Mucosa of descending colon (tissue), 3 donors: ENCODE measurements at regions not wholly inside any gene's neighbourhood (a gene's known extent, or its start where the extent isn't known, plus 50 kb on each side); places are given as distances from the start of the nearest gene placed in this dataset.
"Not testable (repeated sequence)": the region's sequence is repeated elsewhere in the genome, so short reads cannot be mapped to it uniquely, and the experiment has no call there.

Experiments
- ATAC-seq: fragments of 200-7000 bp; cut with Tn5 transposase; one replicate; pipeline ENCODE4 v1.9.1; 2020; ENCODE audit warnings: mild to moderate bottlenecking, moderate library complexity
- DNase-seq, 3 donors: peaks; one replicate each; pipeline ENCODE4 v3.0.0-alpha.2; 2020
- H3K36me3 ChIP-seq: fragments of 200-600 bp; one replicate; pipeline ENCODE4 v1.8.0; 2021; ENCODE audit warnings: low read depth, mild to moderate bottlenecking
- H3K4me1 ChIP-seq: fragments of 200-600 bp; one replicate; pipeline ENCODE4 v1.8.0; 2021; ENCODE audit warnings: low read depth, mild to moderate bottlenecking
- H3K4me3 ChIP-seq: fragments of 200-600 bp; one replicate; pipeline ENCODE4 v1.8.0; 2021; ENCODE audit warnings: mild to moderate bottlenecking
- H3K9me3 ChIP-seq: fragments of 200-600 bp; one replicate; pipeline ENCODE4 v1.8.0; 2021; ENCODE audit warnings: mild to moderate bottlenecking
- intact Hi-C, 2 donors: fragments of 100-400 bp; cut with DNase I in 1 of 2; cut with micrococcal nuclease in 1 of 2; formaldehyde crosslinking; loops; one replicate each; pipeline versions ENCODE4 v1.11.0 to v1.11.1; 2022; cut with DNase I, micrococcal nuclease
- donor health status: DM: no; HTN: no; CAD: no; lungs with moderate emphysema.
- donor health status: DM: no; HTN: no; CAD: no.
- donor health status: DM: no; HTN: yes; CAD: no.

DNA sequence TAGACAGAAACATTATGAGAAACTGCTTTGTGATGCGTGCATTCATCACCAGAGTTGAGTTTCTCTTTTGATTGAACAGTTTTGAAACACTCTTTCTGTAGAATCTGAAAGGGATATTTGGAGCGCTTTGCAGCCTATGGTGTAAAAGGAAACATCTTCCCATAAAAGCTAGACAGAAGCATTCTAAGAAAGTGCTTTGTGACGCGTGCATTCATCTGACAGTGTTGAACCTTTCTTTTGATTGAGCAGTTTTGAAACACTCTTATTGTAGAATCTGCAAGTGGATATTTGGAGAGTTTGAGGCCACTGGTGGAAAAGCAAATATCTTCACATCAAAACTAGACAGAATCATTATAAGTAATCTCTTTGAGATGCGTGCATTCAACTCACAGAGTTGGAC lies 3131.6 kb downstream of the TUBA3C start:
- H3K9me3 ChIP-seq, H3K36me3 ChIP-seq, ATAC-seq, H3K4me3 ChIP-seq, H3K4me1 ChIP-seq, intact Hi-C loops: not testable (repeated sequence)
- peak in 1 of 3 donors; percentile 1 for DNase-seq

DNA sequence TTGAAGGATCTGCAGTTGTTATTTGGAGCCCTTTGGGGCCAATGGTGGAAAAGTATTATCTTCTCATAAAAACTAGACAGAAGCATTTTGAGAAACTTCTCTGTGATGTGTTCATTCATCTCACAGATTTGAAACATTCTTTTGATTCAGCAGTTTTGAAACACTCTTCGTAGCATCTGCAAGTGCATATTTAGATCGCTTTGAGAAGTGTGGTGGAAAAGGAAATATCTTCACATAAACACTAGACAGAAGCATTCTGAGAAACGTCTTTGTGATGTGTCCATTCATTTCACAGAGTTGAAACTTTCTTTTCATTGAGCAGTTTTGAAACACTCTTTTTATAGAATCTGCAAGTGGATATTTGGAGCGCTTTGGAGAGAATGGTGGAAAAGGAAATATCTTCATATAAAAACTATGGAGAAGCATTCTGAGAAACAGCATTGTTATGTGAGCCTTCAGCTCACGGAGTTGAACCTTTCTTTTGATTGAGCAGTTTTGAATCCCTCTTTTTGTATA lies 3164.1 kb downstream of the TUBA3C start:
- H3K36me3 ChIP-seq, H3K4me3 ChIP-seq, intact Hi-C loops, H3K4me1 ChIP-seq, DNase-seq, ATAC-seq: not testable (repeated sequence)
- peaks cover 61% of the 10 kb centered on the region for H3K9me3 ChIP-seq

DNA sequence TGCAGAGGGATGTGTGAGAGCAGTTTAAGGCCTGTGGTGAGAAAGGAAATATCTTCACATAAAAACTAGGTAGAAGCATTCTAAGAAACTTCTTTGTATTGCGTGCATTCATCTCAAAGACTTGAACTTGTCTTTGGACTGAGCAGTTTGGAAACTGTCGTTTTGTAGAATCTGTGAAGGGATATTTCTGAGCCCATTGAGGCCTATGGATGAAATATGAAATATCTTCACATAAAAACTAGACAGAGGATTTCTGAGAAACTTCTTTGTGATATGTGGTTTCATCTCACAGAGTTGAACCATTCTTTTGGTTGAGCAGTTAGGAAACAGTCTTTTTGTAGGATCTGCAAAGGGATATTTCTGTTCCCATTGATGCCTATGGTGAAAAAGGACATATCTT lies 3173.4 kb downstream of the TUBA3C start:
- ATAC-seq, H3K4me1 ChIP-seq, DNase-seq, H3K36me3 ChIP-seq, H3K4me3 ChIP-seq, intact Hi-C loops: not testable (repeated sequence)
- H3K9me3 ChIP-seq, result peaks cover 50% of the 10 kb centered on the region
